ENCODE measurements at regions not wholly inside any gene's neighbourhood (a gene's known extent, or its start where the extent isn't known, plus 50 kb on each side); places are given as distances from the start of the nearest gene placed in this dataset.

GRCh38 chr18:70640336-70640887 lies 351.6 kb downstream of the SOCS6 start:
- TF ChIP-seq NFRKB (IDR thresholded peaks at IDR 0.05) (no peak), SP1 (IDR thresholded peaks at IDR 0.05) (no peak), BHLHE40 (IDR thresholded peaks at IDR 0.05; ENCODE audit: borderline replicate concordance) (no peak), FOXK2 (IDR thresholded peaks at IDR 0.05) (no peak), SUZ12 (IDR thresholded peaks at IDR 0.05) (no peak), ZNF384 (IDR thresholded peaks at IDR 0.05) (no peak), FOXA1 (IDR thresholded peaks at IDR 0.05) (no peak), HDGF (IDR thresholded peaks at IDR 0.05; ENCODE audit: borderline replicate concordance) (no peak)
